ENCODE measurements at regions not wholly inside any gene's neighbourhood (a gene's known extent, or its start where the extent isn't known, plus 50 kb on each side); places are given as distances from the start of the nearest gene placed in this dataset.

- no peak for TF ChIP-seq CTCF (IDR thresholded peaks at IDR 0.05)
- H3K4me3 ChIP-seq (ENCODE audit: low read depth, low read length), result no peak overlapping the region
- H3K4me1 ChIP-seq, result no peaks in the 10 kb centered on the region
- H3K27me3 ChIP-seq (ENCODE audit: control insufficient read depth, insufficient read depth, low read length), result no peaks in the 10 kb centered on the region
- no peak overlapping the region for H3K4me2 ChIP-seq (ENCODE audit: low read length)
- no peaks in the 10 kb centered on the region for H3K79me2 ChIP-seq
- no peak overlapping the region for H3K9ac ChIP-seq
- H3K27ac ChIP-seq, result no peak overlapping the region
- no peaks in the 10 kb centered on the region for H3K9me3 ChIP-seq (ENCODE audit: control insufficient read depth, low read length)
- no peaks in the 10 kb centered on the region for H3K36me3 ChIP-seq (ENCODE audit: control insufficient read depth, insufficient read depth, low read length)
- no peak overlapping the region for H2AFZ ChIP-seq
Measured at GRCh38 chr12:72766517-72766916, 494.3 kb downstream of the TRHDE start.

- H2AFZ ChIP-seq, result no peak overlapping the region
- no peaks in the 10 kb centered on the region for H3K36me3 ChIP-seq (ENCODE audit: control insufficient read depth, insufficient read depth, low read length)
- H3K27ac ChIP-seq, result no peak overlapping the region
- TF ChIP-seq CTCF (IDR thresholded peaks at IDR 0.05), result no peak
- H3K4me1 ChIP-seq, result no peaks in the 10 kb centered on the region
- no peaks in the 10 kb centered on the region for H3K9me3 ChIP-seq (ENCODE audit: control insufficient read depth, low read length)
- no peak overlapping the region for H3K9ac ChIP-seq
- H3K4me2 ChIP-seq (ENCODE audit: low read length), result no peak overlapping the region
- no peaks in the 10 kb centered on the region for H3K27me3 ChIP-seq (ENCODE audit: control insufficient read depth, insufficient read depth, low read length)
- no peaks in the 10 kb centered on the region for H3K79me2 ChIP-seq
- H3K4me3 ChIP-seq (ENCODE audit: low read depth, low read length), result no peak overlapping the region
Measured at GRCh38 chr12:72774023-72774422, 501.9 kb downstream of the TRHDE start.

GRCh38 chr12:72777806-72778205 is 505.6 kb downstream of the TRHDE start:
- H3K27me3 ChIP-seq (ENCODE audit: control insufficient read depth, insufficient read depth, low read length), result no peaks in the 10 kb centered on the region
- H3K4me3 ChIP-seq (ENCODE audit: low read depth, low read length), result no peak overlapping the region
- H3K9ac ChIP-seq, result no peak overlapping the region
- no peak overlapping the region for H3K4me2 ChIP-seq (ENCODE audit: low read length)
- no peak for TF ChIP-seq CTCF (IDR thresholded peaks at IDR 0.05)
- H2AFZ ChIP-seq, result no peak overlapping the region
- no peaks in the 10 kb centered on the region for H3K9me3 ChIP-seq (ENCODE audit: control insufficient read depth, low read length)
- H3K4me1 ChIP-seq, result no peaks in the 10 kb centered on the region
- H3K79me2 ChIP-seq, result no peaks in the 10 kb centered on the region
- no peaks in the 10 kb centered on the region for H3K36me3 ChIP-seq (ENCODE audit: control insufficient read depth, insufficient read depth, low read length)
- no peak overlapping the region for H3K27ac ChIP-seq

GRCh38 chr12:72790273-72790672 is 518.1 kb downstream of the TRHDE start:
- Histone ChIP-seq H3K9ac (no peak overlapping the region), H2AFZ (no peak overlapping the region), H3K27ac (no peak overlapping the region), H3K4me2 (ENCODE audit: low read length) (no peak overlapping the region), H3K9me3 (ENCODE audit: control insufficient read depth, low read length) (no peaks in the 10 kb centered on the region), H3K4me1 (no peaks in the 10 kb centered on the region), H3K36me3 (ENCODE audit: control insufficient read depth, insufficient read depth, low read length) (no peaks in the 10 kb centered on the region), H3K79me2 (no peaks in the 10 kb centered on the region), H3K27me3 (ENCODE audit: control insufficient read depth, insufficient read depth, low read length) (no peaks in the 10 kb centered on the region), H3K4me3 (ENCODE audit: low read depth, low read length) (no peak overlapping the region)
- no peak for TF ChIP-seq CTCF (IDR thresholded peaks at IDR 0.05)

- Histone ChIP-seq H2AFZ (no peak overlapping the region), H3K79me2 (no peaks in the 10 kb centered on the region), H3K4me3 (ENCODE audit: low read depth, low read length) (no peak overlapping the region), H3K36me3 (ENCODE audit: control insufficient read depth, insufficient read depth, low read length) (no peaks in the 10 kb centered on the region), H3K4me2 (ENCODE audit: low read length) (no peak overlapping the region), H3K27me3 (ENCODE audit: control insufficient read depth, insufficient read depth, low read length) (no peaks in the 10 kb centered on the region), H3K4me1 (no peaks in the 10 kb centered on the region), H3K9ac (no peak overlapping the region), H3K27ac (no peak overlapping the region), H3K9me3 (ENCODE audit: control insufficient read depth, low read length) (no peaks in the 10 kb centered on the region)
- TF ChIP-seq CTCF (IDR thresholded peaks at IDR 0.05), result no peak
Measured at GRCh38 chr12:72792889-72793288, 520.7 kb downstream of the TRHDE start.
